ENCODE measurements at regions not wholly inside any gene's neighbourhood (a gene's known extent, or its start where the extent isn't known, plus 50 kb on each side); places are given as distances from the start of the nearest gene placed in this dataset.

DNA sequence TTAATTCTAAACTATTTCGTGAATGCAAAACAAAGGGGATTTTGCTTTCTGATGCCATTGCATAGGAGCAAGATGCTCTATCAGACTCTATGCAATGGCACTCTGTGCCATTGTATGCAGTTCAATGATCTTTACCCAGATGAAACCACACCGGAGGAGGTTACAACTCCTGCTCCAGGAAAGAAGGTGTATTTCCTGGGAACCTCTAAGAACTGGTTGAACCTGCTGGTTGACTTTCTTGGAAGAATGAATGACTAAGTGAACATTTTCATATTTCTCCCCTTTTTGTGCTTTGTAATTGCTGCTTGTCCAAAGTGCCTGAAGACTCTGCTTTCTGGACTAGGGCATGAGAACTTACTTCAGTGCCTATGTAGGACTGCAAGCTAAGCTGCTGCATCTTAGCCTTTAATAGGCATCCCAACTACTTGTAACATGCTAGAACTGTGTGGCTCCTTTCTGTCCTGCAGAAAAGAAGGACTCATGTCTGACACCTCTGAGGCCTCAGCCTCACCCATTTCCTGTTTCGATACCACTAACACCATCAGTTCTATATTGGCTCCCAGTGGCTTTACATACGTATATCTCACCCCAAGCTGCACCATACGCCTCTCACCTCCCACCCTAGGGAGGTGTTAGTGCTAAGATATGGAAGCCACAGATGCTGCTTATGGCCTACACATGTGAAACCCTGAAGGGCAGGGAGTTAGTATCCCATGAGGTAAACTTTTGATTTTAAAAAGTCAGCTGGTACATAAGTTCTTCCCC, 193.5 kb upstream of the CNOT2 start:
- Mint-ChIP-seq H3K9me3 (no peaks in the 10 kb centered on the region), H3K4me3 (no peak overlapping the region), H3K36me3 (no peaks in the 10 kb centered on the region), H3K27me3 (peaks cover 0 to 17% of the 10 kb centered on the region in 2 donors), H3K27ac (no peak overlapping the region), H3K4me1 (peaks cover 0 to 9% of the 10 kb centered on the region in 2 donors)
- peak; percentile 86 to 96 for ATAC-seq (replicated peaks)
- peak; percentile 18 for DNase-seq

DNA sequence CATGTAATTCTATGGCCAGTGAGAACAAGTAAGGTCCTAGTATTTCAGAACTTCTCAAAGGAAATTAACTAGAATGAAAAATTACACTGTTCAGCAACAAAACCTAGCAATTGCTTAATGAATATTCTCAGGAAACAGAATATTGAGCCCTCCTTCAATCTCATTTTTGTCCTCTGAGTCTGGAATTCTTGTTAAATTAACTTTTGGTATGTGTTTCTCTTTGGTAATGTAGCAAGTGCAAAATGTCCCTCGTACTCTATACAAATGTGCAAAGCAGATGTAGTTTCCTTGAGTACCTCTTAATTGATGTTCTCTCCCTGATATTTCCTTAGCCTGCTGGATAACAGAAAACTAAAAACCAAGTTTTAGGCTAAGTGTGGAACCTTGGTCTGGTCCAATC, 190.8 kb upstream of the CNOT2 start:
- ATAC-seq (replicated peaks) (no peak), DNase-seq (no peak)
- Mint-ChIP-seq H3K9me3 (no peaks in the 10 kb centered on the region), H3K36me3 (no peaks in the 10 kb centered on the region), H3K4me1 (peaks cover 0 to 9% of the 10 kb centered on the region in 2 donors), H3K4me3 (no peak overlapping the region), H3K27me3 (peaks cover 0 to 11% of the 10 kb centered on the region in 2 donors), H3K27ac (no peak overlapping the region)

DNA sequence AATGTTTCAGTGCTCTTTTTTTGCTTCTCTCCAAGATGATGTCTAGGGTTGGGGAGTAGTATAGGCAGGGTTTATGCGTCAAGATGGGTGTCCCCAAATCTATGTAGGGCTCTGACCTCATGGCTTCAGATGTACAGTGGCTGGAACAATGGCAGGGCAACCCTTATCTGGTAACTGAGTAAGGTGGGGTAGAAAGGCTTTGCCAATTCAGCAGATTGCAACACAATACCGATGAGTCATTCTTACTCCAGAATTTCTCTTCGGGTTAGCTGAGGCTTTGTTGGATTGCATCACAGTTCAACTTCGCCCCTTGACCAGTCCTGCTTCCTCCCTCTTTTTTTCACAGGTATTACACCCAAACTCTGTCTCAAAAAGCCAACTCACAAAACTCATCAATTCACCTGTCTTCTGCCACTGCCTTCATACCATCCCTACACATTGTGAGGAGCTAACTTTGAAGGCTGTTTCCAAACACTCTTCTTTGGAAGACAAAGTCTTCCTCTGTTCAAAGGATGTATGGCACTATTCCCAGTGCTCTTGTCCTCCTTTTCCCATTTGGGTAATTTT, 190.2 kb upstream of the CNOT2 start:
- Mint-ChIP-seq H3K4me1 (peaks cover 0 to 9% of the 10 kb centered on the region in 2 donors), H3K27ac (no peak overlapping the region), H3K4me3 (no peak overlapping the region), H3K36me3 (no peaks in the 10 kb centered on the region), H3K27me3 (peaks cover 0 to 11% of the 10 kb centered on the region in 2 donors), H3K9me3 (no peaks in the 10 kb centered on the region)
- DNase-seq (no peak), ATAC-seq (replicated peaks) (no peak)

DNA sequence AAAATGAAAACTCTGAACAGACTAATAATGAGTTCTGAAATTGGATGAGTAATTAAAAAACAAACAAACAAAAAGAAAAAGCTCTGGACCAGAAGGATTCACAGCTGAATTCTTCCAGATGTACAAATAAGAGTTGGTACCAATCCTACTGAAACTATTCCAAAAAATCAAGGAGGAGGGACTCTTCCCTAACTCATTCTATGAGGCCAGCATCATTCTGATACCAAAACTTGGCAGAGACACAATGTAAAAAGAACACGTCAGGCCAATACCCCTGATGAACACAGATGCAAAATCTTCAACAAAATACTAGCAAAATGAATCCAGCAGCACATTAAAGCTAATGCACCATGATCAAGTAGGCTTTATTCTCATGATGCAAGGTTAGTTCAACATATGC, 183.9 kb upstream of the CNOT2 start:
- no peak for DNase-seq
- Mint-ChIP-seq H3K36me3 (no peaks in the 10 kb centered on the region), H3K4me3 (no peak overlapping the region), H3K9me3 (peaks cover 0 to 2% of the 10 kb centered on the region in 2 donors), H3K27ac (no peak overlapping the region), H3K4me1 (no peaks in the 10 kb centered on the region), H3K27me3 (peaks cover 4 to 6% of the 10 kb centered on the region in 2 donors)
- no peak for ATAC-seq (replicated peaks)

DNA sequence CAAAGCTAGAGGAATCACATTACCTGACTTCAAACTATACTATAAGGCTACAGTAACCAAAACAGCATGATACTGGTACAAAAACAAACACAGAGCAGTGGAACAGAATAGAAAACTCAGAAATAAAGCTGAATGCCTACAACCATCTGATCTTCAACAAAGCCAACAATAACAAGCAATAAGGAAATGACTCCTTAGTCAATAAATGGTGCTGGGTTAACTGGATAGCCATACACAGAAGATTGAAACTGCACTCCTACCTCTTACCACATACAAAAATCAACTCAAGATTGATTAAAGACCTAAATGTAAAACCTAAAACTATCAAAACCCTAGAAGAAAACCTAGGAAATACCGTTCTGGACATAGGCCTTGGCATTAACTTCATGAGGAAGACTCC, 182.6 kb upstream of the CNOT2 start:
- H3K36me3 Mint-ChIP-seq, result no peaks in the 10 kb centered on the region
- peaks cover 4 to 6% of the 10 kb centered on the region in 2 donors for H3K27me3 Mint-ChIP-seq
- ATAC-seq (replicated peaks) (no peak), DNase-seq (no peak)
- H3K9me3 Mint-ChIP-seq, result peaks cover 0 to 2% of the 10 kb centered on the region in 2 donors
- H3K4me1 Mint-ChIP-seq, result no peaks in the 10 kb centered on the region
- no peak overlapping the region for H3K27ac Mint-ChIP-seq
- no peak overlapping the region for H3K4me3 Mint-ChIP-seq

DNA sequence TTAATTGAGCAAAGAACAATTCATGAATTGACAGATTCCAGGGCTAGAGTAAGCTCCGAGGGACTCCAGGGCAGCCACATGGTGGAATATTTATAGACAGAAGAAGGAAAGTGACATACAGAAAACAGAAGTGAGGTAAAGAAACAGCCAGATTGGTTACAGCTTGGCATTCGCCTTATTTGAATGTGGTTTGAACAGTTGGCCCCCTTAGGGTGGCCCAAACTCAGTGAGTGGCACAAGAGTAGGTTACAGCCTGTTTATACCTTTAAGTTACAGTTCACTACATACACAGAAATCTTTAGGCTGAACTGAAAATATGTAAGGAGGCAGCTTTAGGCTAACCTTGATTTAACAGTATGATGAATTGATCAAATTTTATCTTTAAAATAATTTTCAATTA, 174.5 kb upstream of the CNOT2 start:
- Mint-ChIP-seq H3K4me3 (no peak overlapping the region), H3K36me3 (no peaks in the 10 kb centered on the region), H3K27ac (no peak overlapping the region), H3K9me3 (no peaks in the 10 kb centered on the region), H3K27me3 (no peaks in the 10 kb centered on the region), H3K4me1 (peaks cover 2 to 13% of the 10 kb centered on the region in 2 donors)
- DNase-seq (no peak), ATAC-seq (replicated peaks) (peak; percentile 82 to 97)

DNA sequence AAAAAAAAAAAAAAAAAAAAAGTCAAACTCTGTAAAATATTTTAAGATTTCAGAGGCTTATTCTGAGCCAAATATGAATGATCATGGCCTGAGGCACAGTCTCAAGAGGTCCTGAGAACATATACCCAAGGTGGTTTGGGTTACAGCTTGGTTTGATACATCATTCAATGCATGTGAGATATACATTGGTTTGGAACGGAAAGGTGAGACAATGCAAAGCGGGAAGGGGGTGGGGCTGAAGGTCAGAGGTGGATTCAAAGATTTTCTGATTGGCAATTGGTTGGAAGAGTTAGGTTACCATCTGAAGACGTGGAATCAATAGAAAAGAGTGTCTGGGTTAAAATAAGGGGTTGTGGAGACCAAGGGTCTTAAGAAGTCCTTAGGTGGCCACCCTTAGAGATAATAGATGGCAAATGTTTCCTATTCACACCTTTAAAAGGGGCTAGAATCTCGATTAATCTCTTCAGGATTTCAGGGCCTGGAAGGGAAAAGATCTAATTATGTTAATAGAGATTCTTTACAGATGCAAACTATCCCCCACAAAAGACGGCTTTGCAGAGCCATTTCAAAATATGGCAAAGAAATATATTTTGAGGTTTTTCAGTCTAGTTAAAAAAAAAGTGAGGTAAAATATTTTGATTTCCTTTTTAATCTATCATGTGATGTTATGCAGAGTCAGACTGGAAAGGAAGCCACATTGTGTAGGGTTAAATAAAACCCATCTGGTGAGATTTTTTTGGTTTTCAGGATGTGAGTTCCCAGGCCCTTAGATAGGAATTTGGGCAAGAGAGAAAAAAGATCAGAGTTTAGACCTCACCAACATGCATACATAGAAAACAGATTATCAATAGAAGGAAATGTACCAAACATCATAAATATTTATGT, 173.8 kb upstream of the CNOT2 start:
- ATAC-seq (replicated peaks) (peak in 1 of 2 donors; percentile 26), DNase-seq (no peak)
- H3K4me3 Mint-ChIP-seq, result no peak overlapping the region
- H3K27ac Mint-ChIP-seq, result no peak overlapping the region
- no peaks in the 10 kb centered on the region for H3K27me3 Mint-ChIP-seq
- H3K9me3 Mint-ChIP-seq, result no peaks in the 10 kb centered on the region
- H3K36me3 Mint-ChIP-seq, result no peaks in the 10 kb centered on the region
- H3K4me1 Mint-ChIP-seq, result peaks cover 4 to 17% of the 10 kb centered on the region in 2 donors

DNA sequence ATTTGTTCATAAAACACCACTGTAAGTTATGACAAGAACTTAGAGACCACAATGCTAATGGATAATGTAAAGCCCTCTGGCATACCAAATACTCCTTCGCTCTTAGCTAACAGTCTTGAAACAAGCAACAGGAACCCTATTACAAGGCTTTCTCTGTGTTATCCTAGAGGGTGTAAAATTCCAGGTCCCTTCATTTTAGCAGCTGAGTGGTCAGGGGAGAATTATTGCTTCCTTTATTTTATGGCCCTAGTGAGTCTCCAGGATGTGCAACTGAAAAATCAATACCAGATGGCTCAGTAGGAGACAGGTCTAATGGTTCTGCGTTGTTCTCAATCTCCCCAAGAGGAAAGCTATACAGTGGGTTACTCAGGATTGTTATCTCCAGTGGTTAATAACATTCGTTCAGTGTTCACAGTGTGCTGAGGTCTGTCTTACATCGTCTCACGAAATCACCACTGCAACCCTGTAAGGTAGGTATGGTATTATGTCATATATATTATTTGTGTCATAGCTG, 172.7 kb upstream of the CNOT2 start:
- H3K9me3 Mint-ChIP-seq, result no peaks in the 10 kb centered on the region
- no peak overlapping the region for H3K4me3 Mint-ChIP-seq
- no peaks in the 10 kb centered on the region for H3K36me3 Mint-ChIP-seq
- peaks cover 5 to 21% of the 10 kb centered on the region in 2 donors for H3K4me1 Mint-ChIP-seq
- H3K27me3 Mint-ChIP-seq, result no peaks in the 10 kb centered on the region
- H3K27ac Mint-ChIP-seq, result no peak overlapping the region
- no peak for DNase-seq
- ATAC-seq (replicated peaks), result no peak

DNA sequence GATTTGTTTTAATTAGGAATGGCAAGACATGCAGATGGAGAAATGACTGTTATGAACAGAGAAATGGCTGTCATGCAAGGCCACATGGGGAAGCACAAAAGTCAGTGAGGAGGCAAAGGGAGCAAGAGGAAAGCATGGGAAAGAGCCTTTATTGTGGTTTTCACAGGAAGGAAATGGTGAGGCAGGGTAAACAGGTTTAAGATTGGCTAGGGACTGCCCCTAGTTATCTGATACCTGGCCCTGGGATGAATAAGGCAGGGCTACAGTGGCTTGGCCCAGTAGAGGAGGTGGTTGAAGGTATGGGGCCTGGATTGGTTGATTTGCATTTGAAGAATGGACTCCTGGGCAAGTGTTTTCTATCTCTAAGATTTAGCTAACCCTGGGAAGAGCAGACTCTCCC, 168.7 kb upstream of the CNOT2 start:
- H3K4me3 Mint-ChIP-seq, result no peak overlapping the region
- ATAC-seq (replicated peaks), result no peak

DNA sequence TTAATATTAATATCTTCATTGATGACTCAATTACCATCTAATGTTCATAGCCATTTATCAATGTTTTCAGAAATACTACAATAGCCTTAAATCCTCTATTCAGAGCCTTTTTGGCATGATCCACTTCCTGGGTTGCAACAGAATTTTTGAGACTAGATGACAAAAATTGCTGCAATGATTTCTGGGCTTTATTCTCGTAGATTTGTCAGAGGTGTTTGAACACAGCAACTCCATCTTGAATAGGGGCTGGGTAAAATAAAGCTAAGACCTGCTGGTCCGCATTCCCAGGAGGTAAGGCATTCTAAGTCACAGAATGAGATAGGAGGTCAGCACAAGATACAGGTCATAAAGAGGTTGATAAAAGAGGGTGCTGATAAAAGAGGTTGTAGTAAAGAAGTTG, 165.8 kb upstream of the CNOT2 start:
- Mint-ChIP-seq H3K9me3 (peaks cover 0 to 1% of the 10 kb centered on the region in 2 donors), H3K4me1 (peaks cover 10 to 23% of the 10 kb centered on the region in 2 donors)

More for the DNA sequence above, 168.7 kb upstream of the CNOT2 start:
- Mint-ChIP-seq H3K27ac (no peak overlapping the region), H3K36me3 (no peaks in the 10 kb centered on the region), H3K27me3 (no peaks in the 10 kb centered on the region), H3K9me3 (no peaks in the 10 kb centered on the region), H3K4me1 (peaks cover 3 to 8% of the 10 kb centered on the region in 2 donors)
- DNase-seq, result no peak

DNA sequence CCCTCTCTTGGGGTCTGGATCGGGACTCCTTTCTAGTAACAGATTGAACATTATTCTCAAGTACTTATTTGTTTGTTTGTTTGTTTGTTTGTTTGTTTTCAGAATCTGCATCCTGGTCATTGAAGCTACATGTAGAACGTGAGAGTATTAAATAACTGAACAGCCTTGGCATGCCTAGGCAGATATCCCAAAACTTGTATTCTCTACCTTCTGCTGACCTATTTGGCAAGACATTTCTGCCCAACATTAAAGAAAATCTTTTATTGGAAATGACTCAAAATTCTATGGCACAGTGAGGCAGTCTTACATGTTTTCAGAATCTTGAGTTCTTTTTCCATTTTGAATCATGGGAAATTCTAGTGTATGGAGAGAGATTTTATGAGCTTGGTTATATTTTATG, 165.1 kb upstream of the CNOT2 start:
- Mint-ChIP-seq H3K27ac (no peak overlapping the region), H3K27me3 (no peaks in the 10 kb centered on the region), H3K36me3 (peaks cover 3% of the 10 kb centered on the region in 2 donors), H3K9me3 (peaks cover 0 to 1% of the 10 kb centered on the region in 2 donors), H3K4me1 (peaks cover 10 to 23% of the 10 kb centered on the region in 2 donors), H3K4me3 (no peak overlapping the region)
- DNase-seq (no peak), ATAC-seq (replicated peaks) (no peak)

More for the DNA sequence above, 165.8 kb upstream of the CNOT2 start:
- DNase-seq (no peak), ATAC-seq (replicated peaks) (no peak)
- Mint-ChIP-seq H3K27me3 (no peaks in the 10 kb centered on the region), H3K27ac (no peak overlapping the region), H3K36me3 (peaks cover 1 to 2% of the 10 kb centered on the region in 2 donors), H3K4me3 (no peak overlapping the region)

DNA sequence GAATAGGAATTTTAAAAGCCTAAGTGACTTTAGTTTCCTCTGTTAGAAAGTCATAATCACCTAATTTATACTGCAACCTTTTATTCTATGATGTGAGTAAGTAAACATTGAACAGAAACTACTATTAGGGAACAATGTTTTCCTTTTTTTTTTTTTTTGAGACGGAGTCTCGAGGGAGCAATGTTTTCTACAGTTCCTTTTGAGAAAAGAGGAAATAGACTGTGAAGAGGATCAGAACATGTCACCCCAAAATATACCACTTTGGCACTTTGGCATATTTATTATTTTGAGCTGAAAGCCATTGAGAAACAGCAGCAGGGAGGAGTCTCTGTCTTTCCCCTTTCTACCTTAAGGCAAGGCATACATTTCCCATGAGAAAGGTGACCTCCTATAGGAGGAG, 162.7 kb upstream of the CNOT2 start:
- no peaks in the 10 kb centered on the region for H3K27me3 Mint-ChIP-seq
- H3K4me1 Mint-ChIP-seq, result peaks cover 7 to 16% of the 10 kb centered on the region in 2 donors
- peaks cover 0 to 1% of the 10 kb centered on the region in 2 donors for H3K9me3 Mint-ChIP-seq
- DNase-seq (no peak), ATAC-seq (replicated peaks) (peak; percentile 77 to 83)
- no peak overlapping the region for H3K27ac Mint-ChIP-seq
- peaks cover 3% of the 10 kb centered on the region in 2 donors for H3K36me3 Mint-ChIP-seq
- H3K4me3 Mint-ChIP-seq, result no peak overlapping the region

DNA sequence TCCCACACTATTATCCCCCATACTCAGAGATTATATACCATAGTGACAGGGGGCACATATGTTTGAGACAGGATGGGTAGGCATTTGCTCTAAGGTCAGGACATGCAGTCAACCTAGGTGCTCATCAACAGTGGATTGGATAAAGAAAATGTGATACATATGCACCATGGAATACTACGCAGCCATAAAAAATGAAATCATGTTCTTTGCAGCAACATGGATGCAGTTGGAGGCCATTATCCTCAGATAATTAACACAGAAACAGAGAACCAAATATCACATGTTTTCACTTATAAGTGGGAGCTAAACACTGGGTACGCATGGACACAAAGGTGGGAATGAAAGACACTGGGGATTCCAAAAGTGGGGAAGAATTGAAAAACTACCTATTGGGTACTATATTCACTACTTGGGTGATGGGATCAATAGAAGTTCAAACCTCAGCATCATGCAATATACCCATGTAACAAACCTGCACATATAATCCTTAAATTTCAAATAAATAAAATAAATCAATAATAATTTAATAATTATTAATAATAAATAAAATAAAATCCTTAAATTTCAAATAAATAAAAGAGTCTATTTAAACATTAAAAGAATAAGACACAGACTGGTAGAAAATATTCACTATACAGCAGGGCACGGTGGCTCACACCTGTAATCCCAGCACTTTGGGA, 160.1 kb upstream of the CNOT2 start:
- no peak overlapping the region for H3K27ac Mint-ChIP-seq
- H3K9me3 Mint-ChIP-seq, result peaks cover 4 to 8% of the 10 kb centered on the region in 2 donors
- DNase-seq, result no peak
- no peak for ATAC-seq (replicated peaks)
- H3K36me3 Mint-ChIP-seq, result peaks cover 3% of the 10 kb centered on the region in 2 donors
- H3K27me3 Mint-ChIP-seq, result no peaks in the 10 kb centered on the region
- H3K4me1 Mint-ChIP-seq, result peaks cover 7 to 16% of the 10 kb centered on the region in 2 donors
- no peak overlapping the region for H3K4me3 Mint-ChIP-seq

DNA sequence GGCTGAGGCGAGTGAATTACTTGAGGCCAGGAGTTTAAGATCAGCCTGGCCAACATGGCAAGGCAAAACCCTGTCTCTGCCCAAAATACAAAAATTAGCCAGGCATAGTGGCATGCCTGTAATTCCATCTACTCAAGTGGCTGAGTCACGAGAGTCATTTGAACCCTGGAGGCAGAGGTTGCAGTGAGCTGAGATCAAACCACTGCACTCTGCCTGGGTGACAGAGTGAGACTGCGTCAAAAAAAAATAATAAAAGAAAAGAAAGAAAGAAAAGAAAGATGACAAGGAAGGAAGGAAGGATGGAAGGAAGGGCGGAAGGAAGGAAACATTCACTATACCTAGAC, 159.6 kb upstream of the CNOT2 start:
- Mint-ChIP-seq H3K27me3 (no peaks in the 10 kb centered on the region), H3K27ac (no peak overlapping the region), H3K36me3 (peaks cover 3% of the 10 kb centered on the region in 2 donors), H3K4me1 (peaks cover 7 to 16% of the 10 kb centered on the region in 2 donors), H3K9me3 (peaks cover 4 to 8% of the 10 kb centered on the region in 2 donors), H3K4me3 (no peak overlapping the region)
- DNase-seq (no peak), ATAC-seq (replicated peaks) (no peak)
